ENCODE measurements at regions not wholly inside any gene's neighbourhood (a gene's known extent, or its start where the extent isn't known, plus 50 kb on each side); places are given as distances from the start of the nearest gene placed in this dataset.

DNA sequence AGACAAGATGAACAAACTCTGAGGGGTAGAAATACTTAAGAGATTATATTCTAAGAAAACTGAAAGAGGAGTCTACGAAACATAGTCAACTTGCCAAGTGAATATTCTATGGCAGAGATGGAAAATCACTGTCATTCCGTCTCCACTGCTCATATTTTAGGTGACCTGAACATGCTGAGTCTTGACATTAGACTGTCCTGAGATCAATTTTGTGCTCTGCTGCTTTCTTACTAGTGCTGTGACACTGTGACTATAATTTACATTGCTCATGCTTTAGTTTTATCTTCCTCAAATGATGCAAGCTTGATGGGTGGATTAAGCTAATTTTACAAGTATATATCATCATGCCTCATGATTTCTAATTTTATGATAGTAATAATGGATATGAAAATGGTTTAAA, 228.2 kb upstream of the LRFN5 start:
- TF ChIP-seq, protein P1, sequence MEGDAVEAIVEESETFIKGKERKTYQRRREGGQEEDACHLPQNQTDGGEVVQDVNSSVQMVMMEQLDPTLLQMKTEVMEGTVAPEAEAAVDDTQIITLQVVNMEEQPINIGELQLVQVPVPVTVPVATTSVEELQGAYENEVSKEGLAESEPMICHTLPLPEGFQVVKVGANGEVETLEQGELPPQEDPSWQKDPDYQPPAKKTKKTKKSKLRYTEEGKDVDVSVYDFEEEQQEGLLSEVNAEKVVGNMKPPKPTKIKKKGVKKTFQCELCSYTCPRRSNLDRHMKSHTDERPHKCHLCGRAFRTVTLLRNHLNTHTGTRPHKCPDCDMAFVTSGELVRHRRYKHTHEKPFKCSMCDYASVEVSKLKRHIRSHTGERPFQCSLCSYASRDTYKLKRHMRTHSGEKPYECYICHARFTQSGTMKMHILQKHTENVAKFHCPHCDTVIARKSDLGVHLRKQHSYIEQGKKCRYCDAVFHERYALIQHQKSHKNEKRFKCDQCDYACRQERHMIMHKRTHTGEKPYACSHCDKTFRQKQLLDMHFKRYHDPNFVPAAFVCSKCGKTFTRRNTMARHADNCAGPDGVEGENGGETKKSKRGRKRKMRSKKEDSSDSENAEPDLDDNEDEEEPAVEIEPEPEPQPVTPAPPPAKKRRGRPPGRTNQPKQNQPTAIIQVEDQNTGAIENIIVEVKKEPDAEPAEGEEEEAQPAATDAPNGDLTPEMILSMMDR (IDR thresholded peaks at IDR 0.05 in 8 of 11, conservative IDR thresholded peaks at IDR 0.05 in 3 of 11) = no peak
- no peak for TF ChIP-seq POLR2AphosphoS5 (IDR thresholded peaks at IDR 0.05)
